ENCODE measurements at regions not wholly inside any gene's neighbourhood (a gene's known extent, or its start where the extent isn't known, plus 50 kb on each side); places are given as distances from the start of the nearest gene placed in this dataset.

DNA sequence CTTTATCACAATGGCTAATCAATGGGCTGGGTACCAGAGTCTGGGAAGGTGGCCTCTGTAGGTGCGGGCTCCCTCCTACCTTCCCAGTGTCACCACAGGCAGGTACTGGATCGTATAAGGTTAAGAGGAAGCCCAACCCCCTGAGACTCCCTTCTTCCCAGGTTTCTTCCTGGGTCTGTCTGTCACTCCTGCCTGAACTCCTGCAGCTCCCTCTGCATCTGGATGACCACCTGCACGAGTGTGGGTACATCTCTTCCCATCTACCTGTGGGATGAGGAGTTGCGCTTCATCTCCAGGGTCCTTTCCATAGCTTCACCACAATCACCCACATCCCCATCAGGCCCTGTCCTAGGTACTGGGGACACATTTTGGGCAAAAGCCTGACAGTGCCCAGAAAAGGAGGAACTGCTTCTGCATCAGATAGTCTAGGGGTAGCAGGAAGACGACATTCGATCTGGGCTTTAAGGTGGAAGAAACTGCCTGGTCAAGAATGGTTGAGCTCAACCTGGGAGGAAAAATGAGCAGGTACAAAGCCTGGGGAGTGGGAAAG lies 112.2 kb upstream of the ALDH1B1 start:
- H2BK120ac ChIP-seq (ENCODE audit: low read depth, low read length, poor library complexity, severe bottlenecking): no peak overlapping the region
- WGBS (ENCODE audit: extremely low coverage, insufficient read length, low lambda C conversion rate): no CpG with 5 or more reads among the region's 6 CpGs
- H3K14ac ChIP-seq (ENCODE audit: insufficient read depth, low read length): no peak overlapping the region
- no peak overlapping the region for H4K91ac ChIP-seq (ENCODE audit: insufficient read length, low read depth, low read length)
- no peak overlapping the region for H2BK20ac ChIP-seq (ENCODE audit: low read depth, low read length, poor library complexity, severe bottlenecking)
- peaks cover 11% of the 10 kb centered on the region; the same call in 1 of the 2 replicates for H3K4me1 ChIP-seq (ENCODE audit: insufficient read depth, low read length)
- no peak overlapping the region for H3K4ac ChIP-seq (ENCODE audit: low read depth, low read length)
- Mint-ChIP-seq H3K27ac (no peak overlapping the region; a peak in 1 of 7 replicates), H3K36me3 (ENCODE audit: insufficient read depth in 1 of 3, low read depth in 3 of 3) (no peaks in the 10 kb centered on the region), H3K9me3 (no peaks in the 10 kb centered on the region; a peak in 1 of 5 replicates), H3K27me3 (ENCODE audit: low read depth) (peaks cover 70% of the 10 kb centered on the region), H3K4me1 (peaks cover 19 to 37% of the 10 kb centered on the region in 2 experiments), H3K4me3 (no peak overlapping the region)
- no peak overlapping the region for H2BK5ac ChIP-seq (ENCODE audit: insufficient read length, low read length)
- no peaks in the 10 kb centered on the region; the same call in 1 of the 2 replicates for H3K27me3 ChIP-seq (ENCODE audit: insufficient read depth, low read length)
- H3K23me2 ChIP-seq (ENCODE audit: insufficient read length, low read depth, low read length, poor library complexity, severe bottlenecking): no peaks in the 10 kb centered on the region
- no peaks in the 10 kb centered on the region for H4K20me1 ChIP-seq (ENCODE audit: control insufficient read depth, insufficient read depth, insufficient read length)
- H3T11ph ChIP-seq (ENCODE audit: low read length): no peak overlapping the region
- no peak overlapping the region for H2AK5ac ChIP-seq (ENCODE audit: insufficient read length, low read length)
- no peak overlapping the region for H4K8ac ChIP-seq (replicated peaks; ENCODE audit: insufficient read length, low read depth, low read length)
- H3K27ac ChIP-seq (ENCODE audit: insufficient read length, low read depth, low read length): no peak overlapping the region
- no peak overlapping the region for H3K4me2 ChIP-seq (ENCODE audit: insufficient read depth, insufficient read length, low read length)
- no peak overlapping the region for H3K56ac ChIP-seq (ENCODE audit: insufficient read length, low read depth, low read length)
- H3K23ac ChIP-seq (ENCODE audit: insufficient read length, low read depth, low read length): no peak overlapping the region
- no peaks in the 10 kb centered on the region for H3K9me3 ChIP-seq (ENCODE audit: control insufficient read depth, low read depth, low read length)
- no peak overlapping the region for H3K9ac ChIP-seq (ENCODE audit: extremely low read depth, insufficient read length, low read length)
- no peaks in the 10 kb centered on the region for H3K79me1 ChIP-seq (ENCODE audit: insufficient read depth, low read depth, low read length, poor library complexity, severe bottlenecking)
- H3K18ac ChIP-seq (ENCODE audit: insufficient read length, low read depth, low read length): no peak overlapping the region
- H2BK15ac ChIP-seq (ENCODE audit: low read depth, low read length): no peak overlapping the region
- no peak overlapping the region for H4K5ac ChIP-seq (ENCODE audit: insufficient read length, low read depth, low read length)
- no peak for DNase-seq
- H2BK12ac ChIP-seq (ENCODE audit: insufficient read length, low read depth, low read length): no peak overlapping the region
- H3K79me2 ChIP-seq (ENCODE audit: insufficient read depth, low read length): no peaks in the 10 kb centered on the region
- no peak overlapping the region for H2AFZ ChIP-seq (ENCODE audit: low read length)
- TF ChIP-seq, protein P1, sequence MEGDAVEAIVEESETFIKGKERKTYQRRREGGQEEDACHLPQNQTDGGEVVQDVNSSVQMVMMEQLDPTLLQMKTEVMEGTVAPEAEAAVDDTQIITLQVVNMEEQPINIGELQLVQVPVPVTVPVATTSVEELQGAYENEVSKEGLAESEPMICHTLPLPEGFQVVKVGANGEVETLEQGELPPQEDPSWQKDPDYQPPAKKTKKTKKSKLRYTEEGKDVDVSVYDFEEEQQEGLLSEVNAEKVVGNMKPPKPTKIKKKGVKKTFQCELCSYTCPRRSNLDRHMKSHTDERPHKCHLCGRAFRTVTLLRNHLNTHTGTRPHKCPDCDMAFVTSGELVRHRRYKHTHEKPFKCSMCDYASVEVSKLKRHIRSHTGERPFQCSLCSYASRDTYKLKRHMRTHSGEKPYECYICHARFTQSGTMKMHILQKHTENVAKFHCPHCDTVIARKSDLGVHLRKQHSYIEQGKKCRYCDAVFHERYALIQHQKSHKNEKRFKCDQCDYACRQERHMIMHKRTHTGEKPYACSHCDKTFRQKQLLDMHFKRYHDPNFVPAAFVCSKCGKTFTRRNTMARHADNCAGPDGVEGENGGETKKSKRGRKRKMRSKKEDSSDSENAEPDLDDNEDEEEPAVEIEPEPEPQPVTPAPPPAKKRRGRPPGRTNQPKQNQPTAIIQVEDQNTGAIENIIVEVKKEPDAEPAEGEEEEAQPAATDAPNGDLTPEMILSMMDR (conservative IDR thresholded peaks at IDR 0.05): no peak

All from H9 (cell line).